Endothelial cell (in vitro differentiated cells): ENCODE measurements at regions not wholly inside any gene's neighbourhood (a gene's known extent, or its start where the extent isn't known, plus 50 kb on each side); places are given as distances from the start of the nearest gene placed in this dataset.

Experiments used
- DNase-seq: peaks from one replicate; pipeline ENCODE4 v3.0.0; 2021; ENCODE audit warnings: low spot score
- H3K27ac Mint-ChIP-seq: one replicate; pipeline ENCODE4 v1.8.0; 2021; ENCODE audit warnings: mixed read lengths, inconsistent platforms; ENCODE audit not compliant: unreplicated experiment
- H3K27me3 Mint-ChIP-seq: one replicate; pipeline ENCODE4 v1.8.0; 2021; ENCODE audit warnings: mild to moderate bottlenecking, moderate library complexity, mixed read lengths, inconsistent platforms; ENCODE audit not compliant: unreplicated experiment
- H3K36me3 Mint-ChIP-seq: one replicate; pipeline ENCODE4 v1.8.0; 2021; ENCODE audit warnings: mild to moderate bottlenecking, low read depth, mixed read lengths, inconsistent platforms; ENCODE audit not compliant: unreplicated experiment
- H3K4me1 Mint-ChIP-seq: one replicate; pipeline ENCODE4 v1.8.0; 2021; ENCODE audit warnings: mild to moderate bottlenecking, mixed read lengths, inconsistent platforms; ENCODE audit not compliant: unreplicated experiment
- H3K4me3 Mint-ChIP-seq: one replicate; pipeline ENCODE4 v1.8.0; 2021; ENCODE audit warnings: mild to moderate bottlenecking, mixed read lengths, inconsistent platforms; ENCODE audit not compliant: unreplicated experiment
- H3K9me3 Mint-ChIP-seq: one replicate; pipeline ENCODE4 v1.8.0; 2021; ENCODE audit warnings: mixed read lengths, inconsistent platforms; ENCODE audit not compliant: unreplicated experiment
- TF ChIP-seq, protein P1 (sequence below): fragments of 200-600 bp; sonication (generic); IDR thresholded peaks from one replicate; pipeline ENCODE4 v1.5.0; 2021; ENCODE audit warnings: antibody characterized with exemption; ENCODE audit not compliant: unreplicated experiment

GRCh38 chr5:28355831-28356230 lies 1317.4 kb upstream of the CDH9 start:
- no peaks in the 10 kb centered on the region for H3K4me1 Mint-ChIP-seq
- TF ChIP-seq, protein P1, sequence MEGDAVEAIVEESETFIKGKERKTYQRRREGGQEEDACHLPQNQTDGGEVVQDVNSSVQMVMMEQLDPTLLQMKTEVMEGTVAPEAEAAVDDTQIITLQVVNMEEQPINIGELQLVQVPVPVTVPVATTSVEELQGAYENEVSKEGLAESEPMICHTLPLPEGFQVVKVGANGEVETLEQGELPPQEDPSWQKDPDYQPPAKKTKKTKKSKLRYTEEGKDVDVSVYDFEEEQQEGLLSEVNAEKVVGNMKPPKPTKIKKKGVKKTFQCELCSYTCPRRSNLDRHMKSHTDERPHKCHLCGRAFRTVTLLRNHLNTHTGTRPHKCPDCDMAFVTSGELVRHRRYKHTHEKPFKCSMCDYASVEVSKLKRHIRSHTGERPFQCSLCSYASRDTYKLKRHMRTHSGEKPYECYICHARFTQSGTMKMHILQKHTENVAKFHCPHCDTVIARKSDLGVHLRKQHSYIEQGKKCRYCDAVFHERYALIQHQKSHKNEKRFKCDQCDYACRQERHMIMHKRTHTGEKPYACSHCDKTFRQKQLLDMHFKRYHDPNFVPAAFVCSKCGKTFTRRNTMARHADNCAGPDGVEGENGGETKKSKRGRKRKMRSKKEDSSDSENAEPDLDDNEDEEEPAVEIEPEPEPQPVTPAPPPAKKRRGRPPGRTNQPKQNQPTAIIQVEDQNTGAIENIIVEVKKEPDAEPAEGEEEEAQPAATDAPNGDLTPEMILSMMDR: no peak
- no peak overlapping the region for H3K27ac Mint-ChIP-seq
- no peak for DNase-seq
- H3K9me3 Mint-ChIP-seq: no peaks in the 10 kb centered on the region
- no peak overlapping the region for H3K4me3 Mint-ChIP-seq
- no peaks in the 10 kb centered on the region for H3K36me3 Mint-ChIP-seq
- H3K27me3 Mint-ChIP-seq: no peaks in the 10 kb centered on the region

DNA sequence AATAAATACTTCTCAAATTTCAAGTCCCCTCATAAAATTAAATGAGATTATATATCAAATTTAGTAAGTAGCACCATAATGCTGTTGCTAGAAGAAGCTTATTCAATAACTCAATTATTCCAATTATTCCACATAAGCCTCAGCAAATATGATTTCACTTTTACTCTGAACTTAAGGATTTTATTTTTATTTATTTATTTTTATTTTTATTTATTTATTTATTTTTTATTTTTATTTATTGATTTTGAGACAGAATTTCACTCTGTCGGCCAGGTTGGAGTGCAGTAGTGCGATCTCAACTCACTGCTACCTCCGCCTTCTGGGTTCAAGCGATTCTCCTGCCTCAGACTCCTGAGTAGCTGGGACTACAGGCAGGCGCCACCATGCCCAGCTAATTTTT lies 1308.3 kb upstream of the CDH9 start:
- no peaks in the 10 kb centered on the region for H3K9me3 Mint-ChIP-seq
- no peak overlapping the region for H3K4me3 Mint-ChIP-seq
- TF ChIP-seq, protein P1: no peak
- H3K27me3 Mint-ChIP-seq: no peaks in the 10 kb centered on the region
- H3K27ac Mint-ChIP-seq: no peak overlapping the region
- H3K4me1 Mint-ChIP-seq: no peaks in the 10 kb centered on the region
- no peaks in the 10 kb centered on the region for H3K36me3 Mint-ChIP-seq
- DNase-seq: no peak

GRCh38 chr5:28344836-28345433 lies 1306.5 kb upstream of the CDH9 start:
- TF ChIP-seq, protein P1: peak; percentile 85
- H3K27ac Mint-ChIP-seq: no peak overlapping the region
- no peaks in the 10 kb centered on the region for H3K27me3 Mint-ChIP-seq
- no peaks in the 10 kb centered on the region for H3K4me1 Mint-ChIP-seq
- H3K4me3 Mint-ChIP-seq: no peak overlapping the region
- H3K9me3 Mint-ChIP-seq: no peaks in the 10 kb centered on the region
- no peaks in the 10 kb centered on the region for H3K36me3 Mint-ChIP-seq
- peak; percentile 32 for DNase-seq

DNA sequence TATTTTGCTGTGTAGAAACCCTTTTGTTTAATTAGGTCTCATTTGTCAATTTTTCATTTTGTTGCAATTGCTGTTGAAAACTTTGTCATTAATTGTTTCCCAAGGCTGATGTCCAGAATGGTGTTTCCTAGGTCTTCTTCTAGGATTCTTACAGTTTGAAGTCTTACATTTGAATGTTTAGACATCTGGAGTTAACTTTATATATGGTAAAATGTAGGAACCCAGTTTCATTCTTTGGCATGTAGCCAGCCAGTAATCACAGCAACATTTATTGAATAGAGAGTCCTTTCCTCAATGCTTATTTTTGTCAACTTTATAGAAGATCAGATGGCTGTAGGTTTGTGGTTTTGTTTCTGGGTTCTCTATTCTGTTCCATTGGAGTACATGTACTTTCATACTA lies 1290.8 kb upstream of the CDH9 start:
- Mint-ChIP-seq H3K27ac (no peak overlapping the region), H3K4me1 (peaks cover 2% of the 10 kb centered on the region), H3K27me3 (no peaks in the 10 kb centered on the region), H3K9me3 (no peaks in the 10 kb centered on the region), H3K4me3 (no peak overlapping the region), H3K36me3 (no peaks in the 10 kb centered on the region)
- DNase-seq: no peak
- TF ChIP-seq, protein P1: no peak

- H3K9me3 Mint-ChIP-seq: no peaks in the 10 kb centered on the region
- no peak for DNase-seq
- H3K27me3 Mint-ChIP-seq: no peaks in the 10 kb centered on the region
- peaks cover 5% of the 10 kb centered on the region for H3K4me1 Mint-ChIP-seq
- H3K4me3 Mint-ChIP-seq: no peak overlapping the region
- H3K27ac Mint-ChIP-seq: no peak overlapping the region
- H3K36me3 Mint-ChIP-seq: no peaks in the 10 kb centered on the region
- TF ChIP-seq, protein P1: no peak
These were observed 1290.3 kb upstream of the CDH9 start for GRCh38 chr5:28328681-28329080.
